B cell (primary cell): ENCODE measurements at regions not wholly inside any gene's neighbourhood (a gene's known extent, or its start where the extent isn't known, plus 50 kb on each side); places are given as distances from the start of the nearest gene placed in this dataset.

Source experiments
- ATAC-seq: fragments of 200-7000 bp; cut with Tn5 transposase; one replicate; pipeline ENCODE4 v1.10.0; 2021; ENCODE audit warnings: low read depth, mild to moderate bottlenecking, moderate number of reproducible peaks, moderate library complexity
- CTCF ChIA-PET: fragments of 350-600 bp; sonication (Branson Sonifier 250); formaldehyde crosslinking; loops from one replicate; lab custom pipeline; 2021; ENCODE audit warnings: antibody characterized with exemption, inconsistent platforms; lab: Charles Lee
- POLR2A ChIA-PET: fragments of 350-600 bp; sonication (Branson Sonifier 250); formaldehyde crosslinking; loops from one replicate; lab custom pipeline; 2021; ENCODE audit warnings: antibody characterized with exemption; lab: Charles Lee
- DNase-seq: peaks from one replicate; pipeline ENCODE4 v3.0.0; 2013
- H2AFZ ChIP-seq: 2 replicates; pipeline ENCODE4 v1.6.1; 2012; ENCODE audit warnings: mild to moderate bottlenecking, low read depth, low read length; ENCODE audit not compliant: insufficient read depth, poor library complexity, severe bottlenecking
- H3K27ac ChIP-seq, 2 donors: 1 replicate in 1 of 2; 2 replicates in 1 of 2; pipeline ENCODE4 v1.5.1; 2012 to 2013; ENCODE audit warnings: low read length in 2 of 2, mild to moderate bottlenecking in 2 of 2, moderate library complexity in 1 of 2
- H3K27me3 ChIP-seq, 4 experiments: fragments of 200-600 bp in 1 of 4; sonication (generic) in 1 of 4; replicated peaks in 1 of 4; 1 replicate in 2 of 4; 2 replicates in 2 of 4; pipeline versions ENCODE4 v1.6.1 to v1.7.0; 2013 to 2016; ENCODE audit warnings: low read length in 3 of 4, mild to moderate bottlenecking in 2 of 4, mixed read lengths in 1 of 4, moderate library complexity in 1 of 4; ENCODE audit not compliant: insufficient read depth in 4 of 4, control insufficient read depth in 3 of 4; ENCODE audit errors: control extremely low read depth in 1 of 4
- H3K36me3 ChIP-seq, 2 experiments: replicated peaks in 1 of 2; 1 replicate in 1 of 2; 2 replicates in 1 of 2; pipeline versions ENCODE4 v1.6.1 to v1.7.1; 2013; ENCODE audit warnings: low read length in 1 of 2; ENCODE audit not compliant: insufficient read depth in 2 of 2, control insufficient read depth in 1 of 2; ENCODE audit errors: control extremely low read depth in 1 of 2, extremely low read depth in 1 of 2
- H3K4me1 ChIP-seq, 2 donors: fragments of 200-600 bp in 1 of 2; sonication (generic) in 1 of 2; 1 replicate in 1 of 2; 2 replicates in 1 of 2; pipeline versions ENCODE4 v1.5.1 to v1.6.1; 2013 to 2017; ENCODE audit warnings: low read length in 2 of 2; ENCODE audit not compliant: control insufficient read depth in 2 of 2, insufficient read depth in 2 of 2
- H3K4me2 ChIP-seq: replicated peaks from 2 replicates; pipeline ENCODE3; 2012; ENCODE audit warnings: mild to moderate bottlenecking, low read depth, low read length; ENCODE audit not compliant: poor library complexity, severe bottlenecking
- H3K4me3 ChIP-seq, 5 experiments: fragments of 200-600 bp in 1 of 5; sonication (generic) in 1 of 5; 1 replicate in 3 of 5; 2 replicates in 2 of 5; pipeline versions ENCODE4 v1.5.1 to v1.7.0; 2011 to 2016; ENCODE audit warnings: low read length in 4 of 5, mild to moderate bottlenecking in 4 of 5, low read depth in 2 of 5, control low read depth in 1 of 5, moderate library complexity in 1 of 5; ENCODE audit not compliant: insufficient read depth in 1 of 5; ENCODE audit errors: control extremely low read depth in 1 of 5, extremely low read depth in 1 of 5
- H3K79me2 ChIP-seq: fragments of 200-600 bp; sonication (generic); one replicate; pipeline ENCODE4 v1.6.0; 2016; ENCODE audit warnings: low read length; ENCODE audit not compliant: control insufficient read depth, insufficient read depth
- H3K9ac ChIP-seq: fragments of 200-600 bp; sonication (generic); 2 replicates; pipeline ENCODE4 v1.6.1; 2017; ENCODE audit warnings: mild to moderate bottlenecking, low read length, moderate library complexity
- H3K9me3 ChIP-seq, 3 donors: one replicate each; pipeline versions ENCODE4 v1.6.1 to v1.7.1; 2013; ENCODE audit warnings: low read length in 2 of 3; ENCODE audit not compliant: control insufficient read depth in 2 of 3, insufficient read depth in 1 of 3; ENCODE audit errors: control extremely low read depth in 1 of 3
- H4K20me1 ChIP-seq: 2 replicates; pipeline ENCODE4 v1.6.0; 2012; ENCODE audit warnings: mild to moderate bottlenecking, low read length; ENCODE audit not compliant: insufficient read depth, control insufficient read depth, poor library complexity, severe bottlenecking
- H3K27ac Mint-ChIP-seq: one replicate; pipeline ENCODE4 v1.8.0; 2021; ENCODE audit warnings: mixed read lengths
- H3K27me3 Mint-ChIP-seq: one replicate; pipeline ENCODE4 v1.8.0; 2021; ENCODE audit warnings: mixed read lengths
- H3K4me1 Mint-ChIP-seq: one replicate; pipeline ENCODE4 v1.8.0; 2021; ENCODE audit warnings: mixed read lengths
- H3K4me3 Mint-ChIP-seq: one replicate; pipeline ENCODE4 v1.8.0; 2021; ENCODE audit warnings: mixed read lengths
- H3K9me3 Mint-ChIP-seq: one replicate; pipeline ENCODE4 v1.8.0; 2022; ENCODE audit warnings: mixed read lengths; ENCODE audit not compliant: insufficient read depth
- CTCF ChIP-seq: fragments of 200-600 bp; IDR thresholded peaks from one replicate; pipeline ENCODE4 v1.8.0; 2022; ENCODE audit warnings: antibody characterized with exemption, mild to moderate bottlenecking
- EZH2 ChIP-seq: IDR thresholded peaks from 2 replicates; pipeline ENCODE4 v1.6.1; 2012; ENCODE audit warnings: borderline replicate concordance, low read depth, mild to moderate bottlenecking, moderate library complexity, low read length; ENCODE audit not compliant: insufficient read depth, poor library complexity, severe bottlenecking
- WGBS: methylation state at CpG from one replicate; pipeline ENCODE4 v1.1.5; 2013; ENCODE audit warnings: missing lambda C conversion rate; ENCODE audit not compliant: insufficient coverage; 5-methylcytosine and 5-hydroxymethylcytosine counted together
- intact Hi-C: fragments of 100-400 bp; cut with micrococcal nuclease; formaldehyde crosslinking; loops from one replicate; pipeline ENCODE4 v1.10.0; 2022

DNA sequence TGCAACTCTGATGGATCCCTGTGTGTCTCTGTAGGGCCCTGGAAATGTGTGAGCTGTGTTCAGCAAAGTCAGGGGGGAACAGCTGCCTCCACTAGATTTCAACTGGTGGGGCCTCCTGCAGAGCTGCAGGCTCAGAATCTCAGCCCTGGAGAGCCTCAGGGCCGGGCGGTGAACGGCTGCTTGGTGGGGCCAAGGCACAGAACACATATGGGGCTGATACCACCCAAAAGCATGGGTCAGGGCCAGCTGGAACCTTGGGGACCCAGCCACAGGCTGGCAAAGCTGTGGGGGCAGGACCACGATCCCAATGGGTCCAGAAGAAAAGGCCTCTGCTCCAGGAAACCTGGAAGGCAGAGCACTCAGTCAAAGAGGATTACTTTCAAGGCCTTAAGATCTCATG is 878.5 kb downstream of the BCL11B start:
- no peaks in the 10 kb centered on the region for H3K36me3 ChIP-seq
- H3K9me3 Mint-ChIP-seq: peaks cover 9% of the 10 kb centered on the region
- H3K9ac ChIP-seq: no peak overlapping the region
- ChIA-PET CTCF (no interaction called here), POLR2A (no interaction called here)
- H3K27ac Mint-ChIP-seq: no peak overlapping the region
- no peak for TF ChIP-seq EZH2
- TF ChIP-seq CTCF: no peak
- no peak overlapping the region for H3K27ac ChIP-seq
- DNase-seq: no peak
- no peak overlapping the region for H3K4me3 ChIP-seq
- ATAC-seq: no peak
- no peak overlapping the region for H3K4me3 Mint-ChIP-seq
- no peaks in the 10 kb centered on the region for H3K27me3 Mint-ChIP-seq
- H3K9me3 ChIP-seq: peaks cover 0 to 6% (median 0%) of the 10 kb centered on the region in 3 donors
- no peaks in the 10 kb centered on the region for H3K79me2 ChIP-seq
- no peak overlapping the region for H2AFZ ChIP-seq
- H3K4me2 ChIP-seq: no peak overlapping the region
- H3K4me1 ChIP-seq: no peaks in the 10 kb centered on the region
- intact Hi-C loops: no loop called here
- H3K4me1 Mint-ChIP-seq: no peaks in the 10 kb centered on the region
- H3K27me3 ChIP-seq: no peaks in the 10 kb centered on the region
- WGBS: 80% methylated on average over 4 of the region's 4 CpGs
- no peaks in the 10 kb centered on the region for H4K20me1 ChIP-seq

DNA sequence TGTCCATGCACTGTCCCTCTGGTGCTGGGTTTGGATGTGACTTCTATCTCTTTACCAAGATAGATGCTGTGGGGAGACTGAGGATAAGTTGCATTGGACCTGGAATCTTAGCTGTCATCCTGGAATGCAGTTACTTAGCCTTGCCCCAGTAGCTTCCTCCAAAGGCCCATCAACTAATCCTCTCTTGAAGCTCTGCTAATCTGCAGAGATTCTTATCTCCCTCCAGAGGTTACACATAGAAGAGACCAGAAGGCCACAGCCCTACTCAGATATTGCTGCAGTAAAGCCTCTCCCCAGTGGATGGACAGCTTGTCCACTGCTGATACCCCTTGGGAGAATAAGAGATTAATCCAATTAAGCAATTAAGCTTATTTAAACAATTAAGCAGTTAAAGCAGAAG is 867.2 kb downstream of the BCL11B start:
- Histone ChIP-seq H3K36me3 (no peaks in the 10 kb centered on the region), H3K27ac (no peak overlapping the region), H3K4me3 (no peak overlapping the region), H3K4me1 (no peaks in the 10 kb centered on the region), H3K4me2 (no peak overlapping the region), H3K79me2 (no peaks in the 10 kb centered on the region), H3K27me3 (no peaks in the 10 kb centered on the region), H4K20me1 (no peaks in the 10 kb centered on the region), H3K9ac (no peak overlapping the region), H3K9me3 (peaks cover 0 to 8% (median 0%) of the 10 kb centered on the region in 3 donors), H2AFZ (no peak overlapping the region)
- CTCF ChIA-PET: no interaction called here
- intact Hi-C loops: no loop called here
- peaks cover under 1% of the 10 kb centered on the region for H3K9me3 Mint-ChIP-seq
- ATAC-seq (no peak), DNase-seq (no peak)
- no peak overlapping the region for H3K27ac Mint-ChIP-seq
- TF ChIP-seq CTCF (no peak), EZH2 (no peak)
- no peaks in the 10 kb centered on the region for H3K4me1 Mint-ChIP-seq
- no peaks in the 10 kb centered on the region for H3K27me3 Mint-ChIP-seq
- POLR2A ChIA-PET: no interaction called here
- no peak overlapping the region for H3K4me3 Mint-ChIP-seq
